ENCODE measurements at regions not wholly inside any gene's neighbourhood (a gene's known extent, or its start where the extent isn't known, plus 50 kb on each side); places are given as distances from the start of the nearest gene placed in this dataset.
"Not testable (repeated sequence)": the region's sequence is repeated elsewhere in the genome, so short reads cannot be mapped to it uniquely, and the experiment has no call there.

- Histone ChIP-seq H3K27me3 (ENCODE audit: control insufficient read depth, insufficient read depth, low read length) (no peaks in the 10 kb centered on the region), H3K4me3 (ENCODE audit: low read depth, low read length) (no peak overlapping the region), H3K36me3 (ENCODE audit: control insufficient read depth, insufficient read depth, low read length) (no peaks in the 10 kb centered on the region)
- no peak for TF ChIP-seq CTCF (IDR thresholded peaks at IDR 0.05; ENCODE audit: insufficient read depth, low read length, poor library complexity, severe bottlenecking)
- no peak for DNase-seq (ENCODE audit: low read depth)
These were observed 718.6 kb upstream of the NECTIN3 start for GRCh38 chr3:110352841-110353604.

GRCh38 chr3:110362751-110363150 lies 708.9 kb upstream of the NECTIN3 start:
- DNase-seq (ENCODE audit: low read depth) = no peak
- Histone ChIP-seq H3K4me3 (ENCODE audit: low read depth, low read length) (no peak overlapping the region), H3K36me3 (ENCODE audit: control insufficient read depth, insufficient read depth, low read length) (no peaks in the 10 kb centered on the region), H3K27me3 (ENCODE audit: control insufficient read depth, insufficient read depth, low read length) (no peaks in the 10 kb centered on the region)
- TF ChIP-seq CTCF (IDR thresholded peaks at IDR 0.05; ENCODE audit: insufficient read depth, low read length, poor library complexity, severe bottlenecking) = no peak

GRCh38 chr3:110367289-110367688 lies 704.3 kb upstream of the NECTIN3 start:
- H3K4me3 ChIP-seq (ENCODE audit: low read depth, low read length); DNase-seq (ENCODE audit: low read depth); H3K27me3 ChIP-seq (ENCODE audit: control insufficient read depth, insufficient read depth, low read length); H3K36me3 ChIP-seq (ENCODE audit: control insufficient read depth, insufficient read depth, low read length): not testable (repeated sequence)

GRCh38 chr3:110375751-110376518 lies 695.7 kb upstream of the NECTIN3 start:
- no peak for TF ChIP-seq CTCF (IDR thresholded peaks at IDR 0.05; ENCODE audit: insufficient read depth, low read length, poor library complexity, severe bottlenecking)
- no peaks in the 10 kb centered on the region for H3K36me3 ChIP-seq (ENCODE audit: control insufficient read depth, insufficient read depth, low read length)
- no peaks in the 10 kb centered on the region for H3K27me3 ChIP-seq (ENCODE audit: control insufficient read depth, insufficient read depth, low read length)
- no peak overlapping the region for H3K4me3 ChIP-seq (ENCODE audit: low read depth, low read length)
- no peak for DNase-seq (ENCODE audit: low read depth)

- Histone ChIP-seq H3K36me3 (ENCODE audit: control insufficient read depth, insufficient read depth, low read length) (no peaks in the 10 kb centered on the region), H3K4me3 (ENCODE audit: low read depth, low read length) (no peak overlapping the region), H3K27me3 (ENCODE audit: control insufficient read depth, insufficient read depth, low read length) (no peaks in the 10 kb centered on the region)
- no peak for DNase-seq (ENCODE audit: low read depth)
- no peak for TF ChIP-seq CTCF (IDR thresholded peaks at IDR 0.05; ENCODE audit: insufficient read depth, low read length, poor library complexity, severe bottlenecking)
These were observed 693.1 kb upstream of the NECTIN3 start for GRCh38 chr3:110378481-110378880.

- Histone ChIP-seq H3K4me3 (ENCODE audit: low read depth, low read length) (no peak overlapping the region), H3K27me3 (ENCODE audit: control insufficient read depth, insufficient read depth, low read length) (no peaks in the 10 kb centered on the region), H3K36me3 (ENCODE audit: control insufficient read depth, insufficient read depth, low read length) (no peaks in the 10 kb centered on the region)
- TF ChIP-seq CTCF (IDR thresholded peaks at IDR 0.05; ENCODE audit: insufficient read depth, low read length, poor library complexity, severe bottlenecking) = no peak
- peak; percentile 2 for DNase-seq (ENCODE audit: low read depth)
These were observed 689.6 kb upstream of the NECTIN3 start for GRCh38 chr3:110381992-110382391.

All from kidney epithelial cell (primary cell).